ENCODE measurements at regions not wholly inside any gene's neighbourhood (a gene's known extent, or its start where the extent isn't known, plus 50 kb on each side); places are given as distances from the start of the nearest gene placed in this dataset.
"Not testable (repeated sequence)": the region's sequence is repeated elsewhere in the genome, so short reads cannot be mapped to it uniquely, and the experiment has no call there.

DNA sequence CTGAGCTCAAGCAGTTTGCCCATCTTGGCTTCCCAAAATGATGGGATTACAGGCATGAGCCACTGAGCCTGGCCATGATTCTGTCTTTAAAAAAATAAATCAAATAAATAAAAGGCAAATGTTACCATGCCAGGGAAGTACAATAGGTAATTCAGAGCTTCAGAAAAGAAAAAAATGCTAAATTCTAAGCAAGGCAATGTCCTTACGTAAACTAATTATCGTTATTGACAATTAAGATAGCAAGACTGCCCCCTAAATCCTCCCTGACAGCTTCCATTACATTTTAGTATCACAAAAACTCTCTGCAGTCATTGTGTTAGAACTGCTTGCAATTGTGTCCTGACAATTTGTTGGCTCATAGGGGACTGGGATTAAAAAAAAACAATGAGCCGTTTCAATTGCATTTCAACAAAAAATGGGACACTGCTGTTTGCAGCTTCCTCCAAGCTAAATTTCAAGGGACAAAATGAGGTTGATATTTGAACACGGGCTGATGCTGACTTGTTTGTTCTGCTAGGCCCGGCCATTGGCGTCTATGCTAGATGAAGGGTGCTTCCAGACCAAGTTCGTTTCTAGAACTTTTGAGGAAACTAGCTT, 88.9 kb downstream of the MOGAT1 start:
- peaks cover 0 to 7% (median 3%) of the 10 kb centered on the region in 3 donors for H3K27me3 Mint-ChIP-seq (ENCODE audit: low read depth in 3 of 3)
- no peaks in the 10 kb centered on the region for H3K9me3 Mint-ChIP-seq
- no peaks in the 10 kb centered on the region for H3K36me3 Mint-ChIP-seq
- H3K27ac Mint-ChIP-seq = no peak overlapping the region
- no peak overlapping the region for H3K4me3 Mint-ChIP-seq
- DNase-seq = no peak
- H3K4me1 Mint-ChIP-seq = no peaks in the 10 kb centered on the region

DNA sequence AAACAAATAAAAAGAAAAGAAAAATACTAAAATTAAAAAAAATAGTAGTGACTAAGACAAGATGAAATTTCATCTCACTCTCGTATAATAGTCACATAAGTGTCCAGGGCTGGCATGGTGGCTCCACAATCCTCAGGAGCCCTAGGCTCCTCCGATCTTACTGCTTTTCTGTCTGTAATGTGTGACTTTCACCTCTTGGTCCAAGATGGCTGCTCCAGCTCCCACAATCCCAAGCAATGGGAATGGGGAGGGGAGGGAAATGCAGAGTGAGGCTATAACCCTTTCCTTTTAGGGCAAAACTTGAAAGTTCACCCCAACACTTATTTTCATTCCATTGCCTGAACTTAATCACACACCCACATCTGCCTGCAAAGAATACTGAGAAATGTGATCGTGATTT, 90.4 kb downstream of the MOGAT1 start:
- no peak for DNase-seq
- H3K27ac Mint-ChIP-seq = no peak overlapping the region
- peaks cover 3 to 5% (median 4%) of the 10 kb centered on the region in 3 donors for H3K27me3 Mint-ChIP-seq (ENCODE audit: low read depth in 3 of 3)
- no peaks in the 10 kb centered on the region for H3K9me3 Mint-ChIP-seq
- H3K4me1 Mint-ChIP-seq = no peaks in the 10 kb centered on the region
- no peaks in the 10 kb centered on the region for H3K36me3 Mint-ChIP-seq
- H3K4me3 Mint-ChIP-seq = no peak overlapping the region

DNA sequence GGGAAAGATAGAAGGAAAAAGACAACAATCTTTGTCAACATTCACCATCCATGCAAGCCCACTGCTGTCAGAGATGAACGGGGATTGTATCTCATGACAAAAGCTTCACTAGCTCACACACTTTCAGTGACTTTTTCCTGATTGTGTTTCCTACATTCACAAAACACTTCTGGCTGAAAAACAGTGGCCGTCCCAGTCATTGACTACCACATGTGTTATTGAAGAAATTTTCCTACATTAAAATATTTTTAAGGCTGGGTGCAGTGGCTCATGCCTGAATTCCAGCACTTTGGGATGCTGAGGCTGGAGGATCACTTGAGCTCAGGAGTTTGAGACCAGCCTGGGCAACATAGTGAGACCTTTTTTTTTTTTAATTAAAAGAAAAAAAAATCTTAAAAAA, 90.9 kb downstream of the MOGAT1 start:
- no peaks in the 10 kb centered on the region for H3K36me3 Mint-ChIP-seq
- no peak for DNase-seq
- H3K27ac Mint-ChIP-seq = no peak overlapping the region
- H3K9me3 Mint-ChIP-seq = no peaks in the 10 kb centered on the region
- H3K4me1 Mint-ChIP-seq = no peaks in the 10 kb centered on the region
- no peak overlapping the region for H3K4me3 Mint-ChIP-seq
- peaks cover 3 to 4% (median 4%) of the 10 kb centered on the region in 3 donors for H3K27me3 Mint-ChIP-seq (ENCODE audit: low read depth in 3 of 3)

DNA sequence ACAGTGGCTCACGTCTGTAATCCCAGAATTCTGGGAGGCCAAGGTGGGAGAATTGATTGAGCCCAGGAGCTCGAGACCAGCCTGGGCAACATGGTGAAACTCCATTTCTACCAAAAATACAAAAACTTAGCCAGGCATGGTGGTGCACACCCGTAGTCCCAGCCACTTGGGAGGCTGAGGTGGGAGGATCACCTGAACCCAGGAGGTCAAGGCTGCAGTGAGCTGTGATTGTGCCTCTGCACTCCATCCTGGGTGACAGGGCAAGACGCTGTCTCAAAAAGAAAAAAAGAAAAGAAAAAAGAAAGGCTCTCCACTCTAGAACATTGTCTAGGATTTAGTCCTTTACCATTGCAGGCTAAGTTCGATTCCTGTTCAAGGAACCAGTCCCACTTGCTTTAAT, 94.4 kb downstream of the MOGAT1 start:
- H3K4me1 Mint-ChIP-seq, DNase-seq, H3K9me3 Mint-ChIP-seq, H3K36me3 Mint-ChIP-seq, H3K4me3 Mint-ChIP-seq, H3K27ac Mint-ChIP-seq: not testable (repeated sequence)
- peaks cover 3 to 16% (median 15%) of the 10 kb centered on the region in 3 donors for H3K27me3 Mint-ChIP-seq (ENCODE audit: low read depth in 3 of 3)

DNA sequence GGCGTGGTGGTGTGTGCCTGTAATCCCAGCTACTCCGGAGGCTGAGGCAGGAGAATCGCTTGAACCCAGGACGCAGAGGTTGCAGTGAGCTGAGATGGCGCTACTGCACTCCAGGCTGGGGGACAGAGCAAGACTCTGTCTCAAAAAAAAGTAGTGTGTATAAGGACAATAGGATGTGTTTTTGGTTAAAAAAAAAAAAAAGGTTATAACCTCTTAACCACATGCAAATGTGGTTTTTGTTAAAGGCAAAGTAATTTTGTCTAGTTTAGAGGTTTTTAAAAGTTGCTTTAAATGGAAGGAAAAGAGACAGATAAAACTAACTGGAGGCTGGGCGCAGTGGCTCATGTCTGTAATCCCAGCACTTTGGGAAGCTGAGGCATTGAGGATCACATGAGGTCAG, 92.8 kb upstream of the ACSL3 start:
- not testable (repeated sequence) for H3K4me3 Mint-ChIP-seq

DNA sequence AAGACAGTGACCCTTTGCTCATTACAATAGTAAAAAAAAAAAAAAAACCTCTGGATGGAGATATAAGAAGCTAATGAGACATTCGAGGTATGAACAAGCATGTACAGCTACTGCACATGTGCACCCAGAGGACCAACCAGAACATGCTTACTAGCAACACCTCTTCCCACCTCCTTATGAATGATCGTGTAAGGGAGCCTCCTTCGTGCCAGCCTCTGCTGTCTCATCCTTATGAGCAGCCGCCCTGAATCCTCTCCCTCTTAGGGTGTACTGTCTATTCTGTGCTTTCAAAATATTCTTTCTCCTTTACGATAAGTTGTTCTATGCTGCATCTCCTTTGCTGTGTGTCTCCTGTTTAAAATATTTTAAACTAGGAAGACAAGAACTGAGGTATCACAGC, 91.4 kb upstream of the ACSL3 start:
- Mint-ChIP-seq H3K36me3 (no peaks in the 10 kb centered on the region), H3K4me3 (no peak overlapping the region), H3K27me3 (ENCODE audit: low read depth in 3 of 3) (peaks cover 0 to 15% (median 14%) of the 10 kb centered on the region in 3 donors), H3K4me1 (peaks cover 0 to 6% of the 10 kb centered on the region in 2 donors), H3K9me3 (no peaks in the 10 kb centered on the region), H3K27ac (no peak overlapping the region)
- no peak for DNase-seq

More for the DNA sequence above, 92.8 kb upstream of the ACSL3 start:
- H3K9me3 Mint-ChIP-seq, H3K36me3 Mint-ChIP-seq, H3K4me1 Mint-ChIP-seq, H3K27ac Mint-ChIP-seq: not testable (repeated sequence)
- peaks cover 0 to 16% (median 15%) of the 10 kb centered on the region in 3 donors for H3K27me3 Mint-ChIP-seq (ENCODE audit: low read depth in 3 of 3)
- peak in 1 of 3 donors; percentile 9 for DNase-seq

DNA sequence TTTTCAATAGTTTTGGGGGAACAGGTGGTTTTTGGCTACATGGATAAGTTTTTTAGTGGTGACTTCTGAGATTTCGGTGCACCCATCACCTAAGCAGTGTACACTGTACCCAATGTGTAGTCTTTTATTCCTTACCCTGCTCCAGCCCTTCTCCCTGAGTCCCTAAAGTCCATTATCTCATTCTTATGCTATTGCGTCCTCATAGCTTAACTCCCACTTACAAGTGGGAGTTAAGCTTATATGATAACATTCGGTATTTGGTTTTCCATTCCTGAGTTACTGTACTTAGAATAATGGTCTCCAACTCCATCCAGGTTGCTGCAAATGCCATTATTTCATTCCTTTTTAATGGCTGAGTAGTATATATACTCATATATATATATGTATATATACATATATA, 90.9 kb upstream of the ACSL3 start:
- Mint-ChIP-seq H3K9me3 (no peaks in the 10 kb centered on the region), H3K27me3 (ENCODE audit: low read depth in 3 of 3) (peaks cover 0 to 18% (median 14%) of the 10 kb centered on the region in 3 donors), H3K27ac (no peak overlapping the region), H3K4me3 (no peak overlapping the region), H3K4me1 (peaks cover 0 to 6% of the 10 kb centered on the region in 2 donors), H3K36me3 (no peaks in the 10 kb centered on the region)
- DNase-seq = no peak

DNA sequence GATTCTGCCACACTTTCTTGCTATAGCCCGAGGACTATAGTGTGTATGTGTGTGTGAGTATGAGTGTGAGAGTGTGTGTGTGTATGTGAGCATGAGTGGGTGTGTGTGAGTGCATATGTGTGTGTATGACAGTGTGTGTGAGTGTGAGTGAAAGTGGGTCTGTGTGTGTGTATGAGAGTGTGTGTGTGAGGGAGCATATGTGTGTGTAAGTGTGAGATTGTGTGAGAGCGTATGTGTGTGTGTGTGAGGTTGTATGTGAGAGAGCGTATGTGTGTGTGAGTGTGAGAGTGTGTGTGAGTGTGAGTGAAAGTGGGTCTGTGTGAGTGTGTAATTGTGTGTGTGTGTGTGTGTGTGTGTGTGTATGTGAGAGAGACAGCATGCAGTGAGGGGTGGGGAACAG, 89.0 kb upstream of the ACSL3 start:
- Mint-ChIP-seq H3K9me3 (no peaks in the 10 kb centered on the region), H3K4me3 (no peak overlapping the region), H3K27ac (no peak overlapping the region), H3K4me1 (peaks cover 0 to 6% of the 10 kb centered on the region in 2 donors), H3K27me3 (ENCODE audit: low read depth in 3 of 3) (peaks cover 1 to 16% (median 14%) of the 10 kb centered on the region in 3 donors), H3K36me3 (no peaks in the 10 kb centered on the region)
- no peak for DNase-seq

DNA sequence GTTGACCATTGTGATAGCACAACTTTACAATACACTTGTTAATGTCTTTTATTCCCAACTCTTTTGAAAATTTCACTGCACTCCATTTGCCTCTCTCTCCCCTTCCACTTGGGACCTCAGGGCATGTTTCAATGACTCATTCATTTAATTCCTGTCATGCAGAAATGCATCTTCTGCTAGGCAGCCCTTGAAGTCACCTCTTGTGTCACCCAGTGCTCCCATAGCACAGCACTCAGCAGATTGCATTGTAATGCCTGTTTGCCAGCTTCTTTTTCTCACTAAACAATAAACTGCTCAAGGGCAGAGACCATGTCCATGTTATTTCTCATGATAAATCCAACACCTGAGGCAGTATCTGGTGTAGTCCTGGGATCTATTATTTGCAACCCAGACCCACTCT, 85.9 kb upstream of the ACSL3 start:
- H3K27ac Mint-ChIP-seq = no peak overlapping the region
- DNase-seq = no peak
- peaks cover 1 to 5% (median 3%) of the 10 kb centered on the region in 3 donors for H3K27me3 Mint-ChIP-seq (ENCODE audit: low read depth in 3 of 3)
- H3K4me3 Mint-ChIP-seq = no peak overlapping the region
- no peaks in the 10 kb centered on the region for H3K36me3 Mint-ChIP-seq
- no peaks in the 10 kb centered on the region for H3K4me1 Mint-ChIP-seq
- no peaks in the 10 kb centered on the region for H3K9me3 Mint-ChIP-seq

DNA sequence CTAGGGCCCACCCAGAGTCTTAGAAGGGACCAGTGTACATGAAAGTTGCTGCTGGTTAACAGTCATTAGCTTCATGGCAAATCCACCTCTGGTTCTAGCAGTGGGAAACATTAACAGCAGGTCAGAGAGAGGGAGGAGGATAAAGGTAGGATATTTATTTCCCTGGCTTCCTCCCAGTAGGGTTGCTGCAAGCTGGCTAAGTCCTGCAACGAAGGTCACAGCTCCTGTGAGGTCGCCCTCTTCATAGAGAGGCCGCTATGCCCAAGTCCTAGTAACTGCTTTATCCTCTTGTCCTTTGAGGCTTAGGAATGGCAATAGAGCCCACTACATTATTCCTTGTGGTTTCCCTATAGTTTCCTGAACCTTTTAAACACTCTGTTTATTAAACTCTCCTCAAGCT, 84.0 kb upstream of the ACSL3 start:
- Mint-ChIP-seq H3K4me1 (no peaks in the 10 kb centered on the region), H3K27ac (no peak overlapping the region), H3K4me3 (no peak overlapping the region), H3K36me3 (no peaks in the 10 kb centered on the region), H3K27me3 (ENCODE audit: low read depth in 3 of 3) (peaks cover 1 to 6% (median 3%) of the 10 kb centered on the region in 3 donors), H3K9me3 (no peaks in the 10 kb centered on the region)
- no peak for DNase-seq

DNA sequence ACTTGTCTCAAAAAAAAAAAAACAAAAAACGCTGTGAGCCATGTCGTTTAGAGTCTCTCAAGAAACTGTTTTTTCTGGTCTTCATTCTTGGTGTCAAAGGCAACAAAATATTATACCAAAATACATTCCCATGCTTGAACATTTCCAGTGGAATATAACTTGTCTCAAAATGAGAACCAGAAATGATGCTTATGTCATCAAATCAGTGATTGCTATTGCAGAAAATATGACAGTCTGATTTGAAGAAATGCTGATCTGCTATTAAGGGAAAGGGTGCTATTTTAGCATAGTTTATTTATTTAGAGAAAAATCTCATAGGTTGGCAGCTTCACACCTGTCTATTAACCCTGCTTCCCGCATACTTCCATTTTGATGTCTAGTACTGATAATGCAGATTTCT, 82.4 kb upstream of the ACSL3 start:
- H3K4me3 Mint-ChIP-seq = no peak overlapping the region
- H3K36me3 Mint-ChIP-seq = no peaks in the 10 kb centered on the region
- no peaks in the 10 kb centered on the region for H3K4me1 Mint-ChIP-seq

DNA sequence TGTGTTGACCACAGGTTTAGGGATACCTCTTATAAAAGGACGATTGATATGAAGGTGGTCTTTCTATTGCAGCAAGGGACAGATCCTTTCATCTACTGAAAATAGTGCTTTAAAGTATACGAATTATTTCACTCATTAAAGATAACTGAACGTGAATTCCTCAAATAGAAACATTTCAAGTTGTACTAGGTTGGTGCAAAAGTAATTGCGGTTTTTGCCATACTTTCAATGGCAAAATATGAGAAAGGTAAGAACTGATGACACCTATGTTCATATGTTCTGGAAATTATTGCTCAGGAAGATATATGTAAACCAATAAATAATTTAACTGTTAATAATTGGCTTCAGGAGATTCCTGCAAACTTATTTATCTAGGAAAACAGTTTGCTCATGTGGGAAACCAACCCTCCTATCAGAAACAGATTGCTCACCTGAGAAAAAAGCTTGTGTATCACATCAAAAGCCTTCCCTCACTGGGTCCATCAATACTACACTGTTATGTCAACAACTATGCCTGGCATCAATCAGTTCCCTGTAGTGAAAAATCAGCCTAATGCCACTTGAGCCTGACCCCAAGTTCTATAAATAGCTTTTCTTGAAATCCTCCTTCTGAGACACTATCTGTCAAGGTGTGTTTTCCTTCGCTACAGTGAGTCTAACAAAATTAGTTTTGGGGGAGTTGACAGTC, 81.5 kb upstream of the ACSL3 start:
- Mint-ChIP-seq H3K4me3 (no peak overlapping the region), H3K27me3 (ENCODE audit: low read depth in 3 of 3) (peaks cover 3 to 5% (median 4%) of the 10 kb centered on the region in 3 donors), H3K9me3 (no peaks in the 10 kb centered on the region), H3K36me3 (no peaks in the 10 kb centered on the region), H3K27ac (no peak overlapping the region), H3K4me1 (no peaks in the 10 kb centered on the region)
- no peak for DNase-seq

More for the DNA sequence above, 82.4 kb upstream of the ACSL3 start:
- Mint-ChIP-seq H3K27ac (no peak overlapping the region), H3K9me3 (no peaks in the 10 kb centered on the region), H3K27me3 (ENCODE audit: low read depth in 3 of 3) (peaks cover 3 to 5% (median 4%) of the 10 kb centered on the region in 3 donors)
- DNase-seq = no peak

DNA sequence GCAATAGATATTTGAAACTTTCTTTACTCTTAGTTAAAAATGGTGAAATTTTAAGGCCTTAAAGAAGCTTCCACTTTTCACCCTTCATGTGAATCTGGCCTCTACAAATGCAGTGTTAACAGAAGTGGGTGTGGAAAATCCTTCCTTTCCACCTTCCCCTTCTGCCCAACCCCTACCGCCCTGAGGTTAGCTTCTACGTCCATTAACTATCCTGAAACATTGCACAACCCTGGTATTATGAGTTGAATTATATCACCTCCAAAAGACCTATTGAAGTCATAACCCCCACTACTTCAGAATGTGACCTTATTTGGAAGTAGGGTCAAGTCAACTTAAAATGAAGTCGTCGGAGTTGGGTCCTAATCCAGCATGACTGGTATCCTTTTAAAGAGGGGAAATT, 80.8 kb upstream of the ACSL3 start:
- Mint-ChIP-seq H3K9me3 (no peaks in the 10 kb centered on the region), H3K36me3 (no peaks in the 10 kb centered on the region), H3K4me1 (no peaks in the 10 kb centered on the region), H3K4me3 (no peak overlapping the region), H3K27me3 (ENCODE audit: low read depth in 3 of 3) (peaks cover 0 to 5% (median 4%) of the 10 kb centered on the region in 3 donors), H3K27ac (no peak overlapping the region)
- DNase-seq = no peak

DNA sequence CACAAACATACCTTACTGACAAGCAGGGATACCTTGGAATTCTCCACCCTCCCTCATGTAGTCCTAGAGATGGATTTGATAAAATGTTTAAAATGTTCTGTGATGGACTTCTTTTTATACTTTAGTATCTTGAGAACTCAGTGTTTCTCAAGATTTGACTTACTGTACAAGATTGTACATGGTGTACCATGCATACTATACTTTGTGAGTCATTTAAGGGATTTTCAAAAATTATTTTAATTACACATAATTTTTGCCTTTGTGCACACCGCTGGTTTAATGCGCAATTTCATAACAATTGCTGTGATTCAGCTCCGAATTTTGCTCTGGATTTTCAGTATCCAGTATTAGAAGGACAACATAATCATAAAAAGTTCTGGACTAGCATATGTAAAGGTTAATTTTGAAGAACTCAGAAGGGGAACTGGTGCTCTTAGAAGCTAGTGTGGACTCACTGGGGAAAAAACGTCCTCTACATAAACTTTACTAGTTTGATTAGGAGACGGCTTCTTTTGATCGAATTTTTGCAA, 78.6 kb upstream of the ACSL3 start:
- Mint-ChIP-seq H3K4me1 (no peaks in the 10 kb centered on the region), H3K27me3 (ENCODE audit: low read depth in 3 of 3) (peaks cover 3% of the 10 kb centered on the region in 3 donors), H3K9me3 (no peaks in the 10 kb centered on the region), H3K27ac (no peak overlapping the region), H3K4me3 (no peak overlapping the region), H3K36me3 (no peaks in the 10 kb centered on the region)
- DNase-seq = no peak

DNA sequence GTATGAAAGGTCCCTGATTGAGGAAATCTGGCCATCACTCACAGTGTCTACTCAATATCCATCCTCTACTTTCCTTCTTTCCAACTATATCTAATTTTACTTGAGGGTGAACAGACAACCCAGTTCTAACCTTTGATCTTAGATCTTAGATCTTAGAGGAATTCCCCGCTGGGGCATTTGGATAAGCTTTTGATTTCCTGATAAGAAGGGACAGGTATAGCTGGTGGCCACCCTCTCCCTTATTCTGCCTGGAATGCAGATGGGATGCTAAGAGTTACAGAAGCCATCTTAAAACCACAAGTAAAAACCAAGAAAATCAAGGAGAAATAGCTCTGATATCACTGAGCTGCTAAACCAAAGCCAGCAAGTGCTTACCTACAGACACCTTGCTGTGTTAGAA, 77.2 kb upstream of the ACSL3 start:
- Mint-ChIP-seq H3K27ac (no peak overlapping the region), H3K27me3 (ENCODE audit: low read depth in 3 of 3) (peaks cover 3% of the 10 kb centered on the region in 3 donors), H3K4me3 (no peak overlapping the region), H3K9me3 (no peaks in the 10 kb centered on the region), H3K36me3 (no peaks in the 10 kb centered on the region), H3K4me1 (no peaks in the 10 kb centered on the region)
- DNase-seq = no peak

Data from immature natural killer cell (primary cell).